MM.1S (cell line): ENCODE measurements at regions not wholly inside any gene's neighbourhood (a gene's known extent, or its start where the extent isn't known, plus 50 kb on each side); places are given as distances from the start of the nearest gene placed in this dataset.

Source experiments
- EZH2 ChIP-seq: fragments of 300-600 bp; sonication (generic); optimal IDR thresholded peaks from 2 replicates; pipeline ENCODE3; 2017; ENCODE audit warnings: low read depth, mild to moderate bottlenecking, antibody characterized with exemption, low read length, mixed read lengths
- EZH2phosphoT487 ChIP-seq: fragments of 300-600 bp; sonication (generic); IDR thresholded peaks from 2 replicates; pipeline ENCODE4 v1.6.1; 2018; ENCODE audit warnings: antibody characterized with exemption, low read length
- TF ChIP-seq, protein P1 (sequence below): fragments of 300-600 bp; sonication (generic); IDR thresholded peaks from 2 replicates; pipeline ENCODE4 v1.5.1; 2016; ENCODE audit warnings: antibody characterized with exemption, low read length, mixed read lengths

DNA sequence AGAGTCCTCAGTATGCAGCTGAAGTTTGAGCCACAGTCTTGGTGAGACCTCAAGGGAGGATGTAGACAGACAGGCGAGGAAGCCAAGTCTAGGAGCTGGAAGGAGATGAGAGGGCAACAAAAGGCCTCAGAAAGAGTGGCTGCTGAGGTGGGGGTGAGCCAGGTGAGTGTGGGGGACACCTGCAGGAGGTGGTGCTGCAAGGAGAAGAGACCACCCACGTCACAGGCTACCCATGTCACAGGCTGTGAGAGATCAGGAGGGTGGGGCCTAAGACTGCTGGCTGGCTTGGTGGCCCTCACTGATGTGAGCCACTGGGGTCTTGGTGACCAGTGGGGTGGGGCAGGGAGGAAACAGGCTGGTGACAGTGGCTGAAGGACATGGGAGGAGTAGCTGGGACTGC is 97.3 kb downstream of the KIF26A start:
- TF ChIP-seq, protein P1, sequence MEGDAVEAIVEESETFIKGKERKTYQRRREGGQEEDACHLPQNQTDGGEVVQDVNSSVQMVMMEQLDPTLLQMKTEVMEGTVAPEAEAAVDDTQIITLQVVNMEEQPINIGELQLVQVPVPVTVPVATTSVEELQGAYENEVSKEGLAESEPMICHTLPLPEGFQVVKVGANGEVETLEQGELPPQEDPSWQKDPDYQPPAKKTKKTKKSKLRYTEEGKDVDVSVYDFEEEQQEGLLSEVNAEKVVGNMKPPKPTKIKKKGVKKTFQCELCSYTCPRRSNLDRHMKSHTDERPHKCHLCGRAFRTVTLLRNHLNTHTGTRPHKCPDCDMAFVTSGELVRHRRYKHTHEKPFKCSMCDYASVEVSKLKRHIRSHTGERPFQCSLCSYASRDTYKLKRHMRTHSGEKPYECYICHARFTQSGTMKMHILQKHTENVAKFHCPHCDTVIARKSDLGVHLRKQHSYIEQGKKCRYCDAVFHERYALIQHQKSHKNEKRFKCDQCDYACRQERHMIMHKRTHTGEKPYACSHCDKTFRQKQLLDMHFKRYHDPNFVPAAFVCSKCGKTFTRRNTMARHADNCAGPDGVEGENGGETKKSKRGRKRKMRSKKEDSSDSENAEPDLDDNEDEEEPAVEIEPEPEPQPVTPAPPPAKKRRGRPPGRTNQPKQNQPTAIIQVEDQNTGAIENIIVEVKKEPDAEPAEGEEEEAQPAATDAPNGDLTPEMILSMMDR = no peak
- TF ChIP-seq EZH2 (no peak), EZH2phosphoT487 (no peak)
